Ectodermal cell (in vitro differentiated cells): ENCODE measurements at regions not wholly inside any gene's neighbourhood (a gene's known extent, or its start where the extent isn't known, plus 50 kb on each side); places are given as distances from the start of the nearest gene placed in this dataset.

Experiments
- H3K27ac ChIP-seq: 2 replicates; pipeline ENCODE4 v1.7.0; 2013; ENCODE audit warnings: mild to moderate bottlenecking, low read depth, low read length; ENCODE audit not compliant: insufficient read depth, poor library complexity, severe bottlenecking
- H3K27me3 ChIP-seq: 2 replicates; pipeline ENCODE4 v1.7.0; 2013; ENCODE audit warnings: mild to moderate bottlenecking, low read length; ENCODE audit not compliant: insufficient read depth, control insufficient read depth, poor library complexity, severe bottlenecking
- H3K36me3 ChIP-seq: one replicate; pipeline ENCODE4 v1.7.0; 2013; ENCODE audit warnings: low read length; ENCODE audit not compliant: control insufficient read depth, insufficient read depth
- H3K4me1 ChIP-seq: one replicate; pipeline ENCODE4 v1.7.0; 2013; ENCODE audit warnings: low read length; ENCODE audit not compliant: control insufficient read depth, insufficient read depth
- H3K4me3 ChIP-seq: 2 replicates; pipeline ENCODE4 v1.7.0; 2013; ENCODE audit warnings: low read depth, low read length, control low read depth; ENCODE audit not compliant: insufficient read depth
- H3K9me3 ChIP-seq: 2 replicates; pipeline ENCODE4 v1.7.0; 2013; ENCODE audit warnings: mild to moderate bottlenecking, low read length, moderate library complexity; ENCODE audit not compliant: control insufficient read depth
- WGBS, 2 experiments: methylation state at CpG; one replicate each; pipeline ENCODE4 v1.1.7; 2013; ENCODE audit warnings: missing lambda C conversion rate in 2 of 2; 5-methylcytosine and 5-hydroxymethylcytosine counted together

DNA sequence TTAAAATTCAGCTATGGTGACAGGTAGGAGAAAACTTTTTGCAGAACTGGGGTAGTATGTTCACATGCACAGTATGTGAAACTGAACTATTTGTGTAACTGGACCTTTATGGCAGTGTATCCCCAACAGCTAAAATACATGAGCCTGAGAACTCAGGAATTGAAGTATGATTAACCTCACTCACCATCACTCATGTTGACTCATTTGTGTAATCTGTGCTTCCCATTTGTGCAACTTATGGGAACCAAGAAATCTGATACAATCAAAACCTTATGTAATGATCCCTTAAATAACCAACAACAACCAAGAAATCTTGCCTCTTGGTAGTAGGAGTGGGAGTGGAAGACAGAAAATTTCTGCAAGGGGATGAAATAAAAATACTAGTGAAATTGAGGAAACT is 674.9 kb downstream of the HDGFL1 start:
- H3K9me3 ChIP-seq = no peaks in the 10 kb centered on the region
- H3K36me3 ChIP-seq = no peaks in the 10 kb centered on the region
- no peak overlapping the region for H3K27ac ChIP-seq
- H3K4me3 ChIP-seq = no peak overlapping the region
- no peaks in the 10 kb centered on the region for H3K27me3 ChIP-seq
- no peaks in the 10 kb centered on the region for H3K4me1 ChIP-seq

DNA sequence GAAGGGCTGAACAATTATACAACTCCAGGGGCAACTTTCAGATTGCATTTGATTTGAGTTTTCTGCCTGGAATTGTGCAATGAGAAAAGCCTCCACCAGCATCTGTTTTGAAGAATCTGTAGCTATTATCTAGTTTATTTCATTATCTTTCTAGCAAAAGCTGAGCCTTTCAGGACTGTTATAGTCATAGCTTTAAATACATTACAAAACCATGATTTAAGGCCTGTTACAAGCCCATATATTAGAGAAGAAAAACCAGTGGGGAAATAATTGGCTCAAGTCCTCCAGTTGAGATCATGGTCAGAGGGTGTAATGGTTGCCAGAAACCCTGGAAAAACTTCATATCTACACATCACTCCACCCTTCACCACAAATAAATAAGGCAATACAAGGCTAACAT is 676.2 kb downstream of the HDGFL1 start:
- no peak overlapping the region for H3K4me3 ChIP-seq
- H3K27me3 ChIP-seq = no peaks in the 10 kb centered on the region
- H3K9me3 ChIP-seq = no peaks in the 10 kb centered on the region
- H3K36me3 ChIP-seq = no peaks in the 10 kb centered on the region
- H3K27ac ChIP-seq = no peak overlapping the region
- H3K4me1 ChIP-seq = no peaks in the 10 kb centered on the region

DNA sequence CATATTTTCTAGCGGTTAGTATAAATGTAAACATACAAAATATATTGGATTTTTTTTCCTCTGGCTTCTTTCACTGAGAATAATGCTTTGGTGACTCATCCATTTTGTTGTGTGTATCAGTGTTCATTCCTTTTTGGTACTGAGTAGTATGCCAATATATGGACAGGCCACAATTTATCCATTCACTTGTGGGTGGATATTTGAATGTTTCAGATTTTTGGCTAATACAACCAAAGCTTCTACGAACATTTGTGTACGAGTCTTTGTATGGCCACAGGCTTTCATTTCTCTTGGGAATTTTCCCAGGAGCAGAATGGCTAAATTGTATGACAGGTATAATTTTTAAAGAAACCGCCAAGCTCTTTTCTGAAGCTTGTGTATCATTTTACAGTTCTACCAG is 677.5 kb downstream of the HDGFL1 start:
- no peaks in the 10 kb centered on the region for H3K36me3 ChIP-seq
- H3K27ac ChIP-seq = no peak overlapping the region
- 93 to 96% methylated on average over 3 of the region's 4 CpGs for WGBS, 2 experiments
- H3K9me3 ChIP-seq = no peaks in the 10 kb centered on the region
- H3K27me3 ChIP-seq = no peaks in the 10 kb centered on the region
- H3K4me1 ChIP-seq = no peaks in the 10 kb centered on the region
- no peak overlapping the region for H3K4me3 ChIP-seq

- Histone ChIP-seq H3K4me3 (no peak overlapping the region), H3K9me3 (no peaks in the 10 kb centered on the region), H3K27me3 (no peaks in the 10 kb centered on the region), H3K36me3 (no peaks in the 10 kb centered on the region), H3K4me1 (no peaks in the 10 kb centered on the region), H3K27ac (no peak overlapping the region)
- 87% methylated on average over 1 of the region's 2 CpGs; no CpG with 5 or more reads in 1 of the 2 experiments for WGBS, 2 experiments
These were observed 681.2 kb downstream of the HDGFL1 start for GRCh38 chr6:23250556-23250955.

GRCh38 chr6:23262864-23263263 is 693.5 kb downstream of the HDGFL1 start:
- H3K27ac ChIP-seq = no peak overlapping the region
- WGBS, 2 experiments = 93 to 98% methylated on average over 2 of the region's 2 CpGs
- H3K36me3 ChIP-seq = no peaks in the 10 kb centered on the region
- H3K27me3 ChIP-seq = no peaks in the 10 kb centered on the region
- no peak overlapping the region for H3K4me3 ChIP-seq
- no peaks in the 10 kb centered on the region for H3K4me1 ChIP-seq
- no peaks in the 10 kb centered on the region for H3K9me3 ChIP-seq

DNA sequence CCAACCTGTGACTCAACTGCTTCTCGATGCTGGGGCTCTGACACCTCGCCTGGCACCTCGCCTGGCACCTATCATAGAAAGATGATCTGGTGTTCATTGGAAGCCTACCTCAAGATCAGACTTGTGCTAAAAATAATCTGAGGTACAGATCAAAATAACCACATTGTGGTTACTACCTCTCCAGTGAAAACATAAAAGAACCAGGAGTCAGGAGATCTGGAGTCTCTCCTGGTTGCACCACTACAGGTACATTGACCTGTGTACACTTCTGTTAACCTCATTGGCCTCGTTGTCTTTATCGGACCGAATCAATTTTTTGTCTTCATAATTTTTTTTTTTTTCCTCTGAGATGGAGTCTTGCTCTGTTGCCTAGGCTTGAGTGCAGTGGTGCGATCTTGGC is 695.9 kb downstream of the HDGFL1 start:
- H3K9me3 ChIP-seq = no peaks in the 10 kb centered on the region
- H3K4me3 ChIP-seq = no peak overlapping the region
- 92 to 98% methylated on average over 7 of the region's 7 CpGs for WGBS, 2 experiments
- H3K36me3 ChIP-seq = no peaks in the 10 kb centered on the region
- H3K4me1 ChIP-seq = no peaks in the 10 kb centered on the region
- no peak overlapping the region for H3K27ac ChIP-seq
- no peaks in the 10 kb centered on the region for H3K27me3 ChIP-seq

- Histone ChIP-seq H3K27ac (no peak overlapping the region), H3K27me3 (no peaks in the 10 kb centered on the region), H3K9me3 (no peaks in the 10 kb centered on the region), H3K36me3 (no peaks in the 10 kb centered on the region), H3K4me1 (no peaks in the 10 kb centered on the region), H3K4me3 (no peak overlapping the region)
- WGBS, 2 experiments = 92% methylated on average over 7 of the region's 7 CpGs
These were observed 697.2 kb downstream of the HDGFL1 start for GRCh38 chr6:23266536-23266935.

- Histone ChIP-seq H3K9me3 (no peaks in the 10 kb centered on the region), H3K27ac (no peak overlapping the region), H3K36me3 (no peaks in the 10 kb centered on the region), H3K27me3 (no peaks in the 10 kb centered on the region), H3K4me3 (no peak overlapping the region), H3K4me1 (no peaks in the 10 kb centered on the region)
- WGBS, 2 experiments = 89 to 94% methylated on average over 2 of the region's 2 CpGs
These were observed 698.3 kb downstream of the HDGFL1 start for GRCh38 chr6:23267651-23268050.

- Histone ChIP-seq H3K27me3 (no peaks in the 10 kb centered on the region), H3K27ac (no peak overlapping the region), H3K4me1 (no peaks in the 10 kb centered on the region), H3K4me3 (no peak overlapping the region), H3K9me3 (no peaks in the 10 kb centered on the region), H3K36me3 (no peaks in the 10 kb centered on the region)
- 96 to 98% methylated on average over 4 of the region's 4 CpGs for WGBS, 2 experiments
These were observed 699.0 kb downstream of the HDGFL1 start for GRCh38 chr6:23268348-23268747.

DNA sequence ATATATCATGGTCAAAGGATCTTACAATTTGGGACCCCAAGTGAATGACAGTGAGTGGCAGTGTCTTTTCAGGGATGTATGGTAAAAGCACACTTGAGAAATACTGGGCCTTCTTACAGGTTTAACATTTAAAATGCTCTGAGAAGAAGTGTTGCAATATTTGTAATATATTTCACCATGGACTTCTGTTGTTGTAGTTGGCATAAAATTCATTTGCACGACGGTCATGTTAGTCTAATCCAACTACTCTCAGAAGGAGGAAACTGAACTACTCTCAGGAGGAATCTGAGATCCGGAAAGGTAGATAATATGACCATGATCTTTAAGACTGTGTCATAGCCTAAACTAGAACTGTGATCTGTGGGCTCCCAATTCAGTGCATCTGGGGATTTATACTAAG is 700.1 kb downstream of the HDGFL1 start:
- H3K4me3 ChIP-seq = no peak overlapping the region
- 96 to 99% methylated on average over 3 of the region's 3 CpGs for WGBS, 2 experiments
- H3K36me3 ChIP-seq = no peaks in the 10 kb centered on the region
- H3K4me1 ChIP-seq = no peaks in the 10 kb centered on the region
- no peaks in the 10 kb centered on the region for H3K27me3 ChIP-seq
- H3K9me3 ChIP-seq = no peaks in the 10 kb centered on the region
- no peak overlapping the region for H3K27ac ChIP-seq

DNA sequence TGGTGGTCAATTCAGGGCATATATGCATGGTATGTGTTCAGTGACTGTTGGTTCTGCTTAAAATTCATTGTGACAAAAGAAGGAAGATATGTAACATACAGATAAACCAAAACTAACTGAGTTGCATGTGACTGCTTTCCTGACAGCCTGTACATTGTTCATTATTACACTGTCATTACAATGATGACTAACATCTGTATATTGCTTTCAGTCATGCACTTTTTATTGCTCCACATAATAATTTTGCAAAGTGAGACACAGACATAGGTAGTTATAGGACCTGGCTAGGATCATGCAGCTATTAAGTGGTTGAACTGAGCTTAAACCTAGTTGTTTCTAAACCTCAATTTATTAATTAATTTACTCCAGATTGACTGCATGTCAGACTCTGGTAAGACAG is 703.2 kb downstream of the HDGFL1 start:
- H3K4me1 ChIP-seq = no peaks in the 10 kb centered on the region
- no peaks in the 10 kb centered on the region for H3K27me3 ChIP-seq
- H3K27ac ChIP-seq = no peak overlapping the region
- no peaks in the 10 kb centered on the region for H3K36me3 ChIP-seq
- H3K9me3 ChIP-seq = no peaks in the 10 kb centered on the region
- no peak overlapping the region for H3K4me3 ChIP-seq
